Neural cell (in vitro differentiated cells): ENCODE measurements at regions not wholly inside any gene's neighbourhood (a gene's known extent, or its start where the extent isn't known, plus 50 kb on each side); places are given as distances from the start of the nearest gene placed in this dataset.

Experiments used
- EZH2 ChIP-seq: fragments of 200-600, 300-800 bp; shearing (Covaris generic), sonication (generic); IDR thresholded peaks from 2 replicates; pipeline ENCODE4 v1.6.1; 2014; ENCODE audit warnings: antibody characterized with exemption, low read length, borderline replicate concordance, mild to moderate bottlenecking; ENCODE audit not compliant: insufficient read depth, poor library complexity, severe bottlenecking
- POLR2AphosphoS5 ChIP-seq: IDR thresholded peaks from 2 replicates; pipeline ENCODE4 v1.6.1; 2012
- REST ChIP-seq: IDR thresholded peaks from 2 replicates; pipeline ENCODE4 v1.6.1; 2012; ENCODE audit warnings: borderline replicate concordance
- SMC3 ChIP-seq: fragments of 450-650 bp; conservative IDR thresholded peaks from 2 replicates; pipeline ENCODE4 v1.6.1; 2014; ENCODE audit warnings: antibody characterized with exemption, mild to moderate bottlenecking, moderate library complexity; ENCODE audit not compliant: poor library complexity
- TF ChIP-seq, protein P1 (sequence below): fragments of 450-650 bp; IDR thresholded peaks from 2 replicates; pipeline ENCODE4 v1.5.1; 2014; ENCODE audit warnings: antibody characterized with exemption, mild to moderate bottlenecking, moderate library complexity; ENCODE audit not compliant: poor library complexity, severe bottlenecking

- TF ChIP-seq, protein P1, sequence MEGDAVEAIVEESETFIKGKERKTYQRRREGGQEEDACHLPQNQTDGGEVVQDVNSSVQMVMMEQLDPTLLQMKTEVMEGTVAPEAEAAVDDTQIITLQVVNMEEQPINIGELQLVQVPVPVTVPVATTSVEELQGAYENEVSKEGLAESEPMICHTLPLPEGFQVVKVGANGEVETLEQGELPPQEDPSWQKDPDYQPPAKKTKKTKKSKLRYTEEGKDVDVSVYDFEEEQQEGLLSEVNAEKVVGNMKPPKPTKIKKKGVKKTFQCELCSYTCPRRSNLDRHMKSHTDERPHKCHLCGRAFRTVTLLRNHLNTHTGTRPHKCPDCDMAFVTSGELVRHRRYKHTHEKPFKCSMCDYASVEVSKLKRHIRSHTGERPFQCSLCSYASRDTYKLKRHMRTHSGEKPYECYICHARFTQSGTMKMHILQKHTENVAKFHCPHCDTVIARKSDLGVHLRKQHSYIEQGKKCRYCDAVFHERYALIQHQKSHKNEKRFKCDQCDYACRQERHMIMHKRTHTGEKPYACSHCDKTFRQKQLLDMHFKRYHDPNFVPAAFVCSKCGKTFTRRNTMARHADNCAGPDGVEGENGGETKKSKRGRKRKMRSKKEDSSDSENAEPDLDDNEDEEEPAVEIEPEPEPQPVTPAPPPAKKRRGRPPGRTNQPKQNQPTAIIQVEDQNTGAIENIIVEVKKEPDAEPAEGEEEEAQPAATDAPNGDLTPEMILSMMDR, result no peak
- TF ChIP-seq POLR2AphosphoS5, result no peak
- TF ChIP-seq EZH2, result no peak
- TF ChIP-seq REST, result no peak
- no peak for TF ChIP-seq SMC3
Measured at GRCh38 chr22:48240935-48241230, 1478.4 kb downstream of the TBC1D22A start.
